ENCODE measurements at regions not wholly inside any gene's neighbourhood (a gene's known extent, or its start where the extent isn't known, plus 50 kb on each side); places are given as distances from the start of the nearest gene placed in this dataset.

DNA sequence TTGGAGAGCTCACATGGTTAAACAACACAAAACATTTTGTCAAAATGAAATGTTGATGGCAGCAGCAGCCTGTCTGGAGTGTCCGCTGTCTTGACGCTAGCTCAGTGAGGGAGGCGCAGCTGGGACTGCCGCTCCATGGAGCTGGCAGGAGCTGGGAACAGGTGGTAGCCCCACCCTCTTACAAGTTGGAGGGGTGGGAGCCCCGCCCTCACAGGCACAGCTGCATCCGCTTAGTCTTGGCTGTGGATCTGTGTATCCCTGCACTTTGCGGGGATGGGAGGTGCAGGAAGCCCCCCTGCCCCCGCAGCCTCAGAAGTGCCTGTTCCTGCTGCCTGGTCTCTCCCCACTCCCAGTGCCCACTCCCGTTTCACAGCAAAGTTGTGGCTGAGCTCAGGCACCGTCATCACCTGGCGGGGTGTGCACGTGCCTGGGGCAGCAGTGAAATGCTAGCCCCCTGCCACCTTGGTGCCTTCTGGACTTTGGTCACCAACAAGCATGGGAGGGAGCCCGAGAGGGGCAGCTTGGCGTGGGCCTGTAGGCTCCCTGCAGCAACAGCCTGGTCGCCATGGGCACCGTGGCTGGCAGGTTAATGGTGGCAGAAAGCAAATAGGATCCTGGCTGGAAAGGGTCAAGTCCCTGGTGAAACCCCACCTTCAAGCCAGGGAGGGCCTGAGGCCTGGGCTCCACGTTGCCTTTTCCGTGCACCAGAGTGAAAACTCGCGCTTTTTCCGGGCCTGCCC, 53.8 kb upstream of the CADM2 start:
- no peaks in the 10 kb centered on the region for H3K4me1 ChIP-seq (ENCODE audit: low read length)
- H3K36me3 ChIP-seq (replicated peaks; ENCODE audit: low read depth, low read length) = no peaks in the 10 kb centered on the region
- no peak overlapping the region for H3K27ac ChIP-seq (ENCODE audit: low read length)
- no peak for TF ChIP-seq EZH2phosphoT487 (IDR thresholded peaks at IDR 0.05; ENCODE audit: low read depth)
- TF ChIP-seq, protein P1, sequence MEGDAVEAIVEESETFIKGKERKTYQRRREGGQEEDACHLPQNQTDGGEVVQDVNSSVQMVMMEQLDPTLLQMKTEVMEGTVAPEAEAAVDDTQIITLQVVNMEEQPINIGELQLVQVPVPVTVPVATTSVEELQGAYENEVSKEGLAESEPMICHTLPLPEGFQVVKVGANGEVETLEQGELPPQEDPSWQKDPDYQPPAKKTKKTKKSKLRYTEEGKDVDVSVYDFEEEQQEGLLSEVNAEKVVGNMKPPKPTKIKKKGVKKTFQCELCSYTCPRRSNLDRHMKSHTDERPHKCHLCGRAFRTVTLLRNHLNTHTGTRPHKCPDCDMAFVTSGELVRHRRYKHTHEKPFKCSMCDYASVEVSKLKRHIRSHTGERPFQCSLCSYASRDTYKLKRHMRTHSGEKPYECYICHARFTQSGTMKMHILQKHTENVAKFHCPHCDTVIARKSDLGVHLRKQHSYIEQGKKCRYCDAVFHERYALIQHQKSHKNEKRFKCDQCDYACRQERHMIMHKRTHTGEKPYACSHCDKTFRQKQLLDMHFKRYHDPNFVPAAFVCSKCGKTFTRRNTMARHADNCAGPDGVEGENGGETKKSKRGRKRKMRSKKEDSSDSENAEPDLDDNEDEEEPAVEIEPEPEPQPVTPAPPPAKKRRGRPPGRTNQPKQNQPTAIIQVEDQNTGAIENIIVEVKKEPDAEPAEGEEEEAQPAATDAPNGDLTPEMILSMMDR (IDR thresholded peaks at IDR 0.05; ENCODE audit: low read depth, low read length) = no peak
- H3K4me2 ChIP-seq (ENCODE audit: low read length) = no peak overlapping the region
- H4K20me1 ChIP-seq (ENCODE audit: insufficient read depth, low read length) = no peaks in the 10 kb centered on the region
- no peaks in the 10 kb centered on the region for H3K27me3 ChIP-seq (ENCODE audit: low read depth, low read length)
- H2AFZ ChIP-seq (ENCODE audit: low read depth, low read length) = no peak overlapping the region
- no peaks in the 10 kb centered on the region for H3K79me2 ChIP-seq (ENCODE audit: low read length)
- no peak overlapping the region for H3K9ac ChIP-seq (ENCODE audit: low read length)
- no peak overlapping the region for H3K4me3 ChIP-seq (ENCODE audit: low read length)
- no peaks in the 10 kb centered on the region for H3K9me3 ChIP-seq (ENCODE audit: insufficient read depth, low read length)

DNA sequence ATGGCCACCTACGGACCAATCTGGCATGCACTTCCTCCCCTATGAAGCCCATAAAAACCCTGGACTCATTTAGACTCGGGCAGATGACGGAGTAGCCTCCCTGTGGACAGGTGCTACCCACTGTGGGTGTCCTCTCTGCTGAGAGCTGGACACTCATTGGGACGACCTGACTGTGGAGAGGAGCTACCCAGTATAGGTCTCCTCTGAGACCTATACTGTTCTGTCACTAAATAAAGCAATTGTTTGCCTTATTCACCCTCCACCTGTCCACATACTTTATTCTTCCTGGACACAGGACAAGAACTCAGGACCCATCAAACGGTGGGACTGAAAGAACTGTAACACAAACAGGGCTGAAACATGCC, 53.3 kb upstream of the CADM2 start:
- no peak for TF ChIP-seq EZH2phosphoT487 (IDR thresholded peaks at IDR 0.05; ENCODE audit: low read depth)
- TF ChIP-seq, protein P1 (IDR thresholded peaks at IDR 0.05; ENCODE audit: low read depth, low read length) = no peak

DNA sequence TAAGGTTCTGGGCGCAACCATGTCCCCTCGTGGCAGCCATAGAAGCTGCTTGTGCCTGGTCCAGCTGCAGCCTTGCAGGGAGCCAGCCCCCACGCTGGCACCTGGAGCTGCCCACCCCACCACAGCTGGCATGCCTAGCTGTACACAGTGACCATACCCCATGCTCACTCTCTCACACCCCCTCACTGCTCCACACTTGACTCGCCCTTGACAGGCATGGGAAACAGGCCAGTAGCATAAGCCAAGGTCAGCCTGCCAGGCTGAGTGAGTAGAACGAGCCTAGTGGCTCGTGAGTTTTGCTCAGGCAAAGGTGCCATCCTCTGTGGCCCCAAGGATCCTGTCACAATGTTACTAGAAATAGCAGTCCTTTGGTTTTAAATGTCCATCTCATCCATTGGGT, 52.7 kb upstream of the CADM2 start:
- Histone ChIP-seq H3K27me3 (ENCODE audit: low read depth, low read length) (no peaks in the 10 kb centered on the region), H3K36me3 (replicated peaks; ENCODE audit: low read depth, low read length) (no peaks in the 10 kb centered on the region), H2AFZ (ENCODE audit: low read depth, low read length) (no peak overlapping the region), H3K27ac (ENCODE audit: low read length) (no peak overlapping the region), H3K4me2 (ENCODE audit: low read length) (no peak overlapping the region), H3K79me2 (ENCODE audit: low read length) (no peaks in the 10 kb centered on the region), H3K9me3 (ENCODE audit: insufficient read depth, low read length) (no peaks in the 10 kb centered on the region), H4K20me1 (ENCODE audit: insufficient read depth, low read length) (no peaks in the 10 kb centered on the region), H3K9ac (ENCODE audit: low read length) (no peak overlapping the region), H3K4me1 (ENCODE audit: low read length) (no peaks in the 10 kb centered on the region), H3K4me3 (ENCODE audit: low read length) (no peak overlapping the region)
- TF ChIP-seq, protein P1 (IDR thresholded peaks at IDR 0.05; ENCODE audit: low read depth, low read length) = no peak
- TF ChIP-seq EZH2phosphoT487 (IDR thresholded peaks at IDR 0.05; ENCODE audit: low read depth) = no peak

More for the DNA sequence above, 53.3 kb upstream of the CADM2 start:
- Histone ChIP-seq H3K4me1 (ENCODE audit: low read length) (no peaks in the 10 kb centered on the region), H2AFZ (ENCODE audit: low read depth, low read length) (no peak overlapping the region), H3K79me2 (ENCODE audit: low read length) (no peaks in the 10 kb centered on the region), H3K27ac (ENCODE audit: low read length) (no peak overlapping the region), H3K9me3 (ENCODE audit: insufficient read depth, low read length) (no peaks in the 10 kb centered on the region), H3K27me3 (ENCODE audit: low read depth, low read length) (no peaks in the 10 kb centered on the region), H4K20me1 (ENCODE audit: insufficient read depth, low read length) (no peaks in the 10 kb centered on the region), H3K4me2 (ENCODE audit: low read length) (no peak overlapping the region), H3K36me3 (replicated peaks; ENCODE audit: low read depth, low read length) (no peaks in the 10 kb centered on the region), H3K9ac (ENCODE audit: low read length) (no peak overlapping the region), H3K4me3 (ENCODE audit: low read length) (no peak overlapping the region)
